ENCODE measurements at regions not wholly inside any gene's neighbourhood (a gene's known extent, or its start where the extent isn't known, plus 50 kb on each side); places are given as distances from the start of the nearest gene placed in this dataset.
"Not testable (repeated sequence)": the region's sequence is repeated elsewhere in the genome, so short reads cannot be mapped to it uniquely, and the experiment has no call there.

DNA sequence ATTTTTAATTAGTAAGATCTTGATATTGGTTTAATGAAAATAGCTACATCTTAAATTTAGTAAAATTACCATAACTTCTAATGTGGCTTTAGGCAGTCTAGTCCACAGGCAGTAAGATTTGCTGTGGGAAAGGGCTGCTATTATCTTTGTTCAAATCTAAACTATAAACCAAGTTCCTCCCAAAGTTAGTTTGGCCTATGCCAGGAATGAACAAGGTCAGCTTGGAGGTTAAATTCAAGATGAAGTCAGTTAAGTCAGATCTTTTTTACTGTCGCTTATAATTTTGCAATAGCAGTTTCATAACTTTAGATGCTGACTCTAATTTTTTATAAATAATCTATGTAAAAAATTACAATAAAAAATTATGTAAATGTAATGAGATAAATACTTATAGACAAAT is 1016.9 kb upstream of the ALCAM start:
- no peak overlapping the region for H3K4me3 ChIP-seq (replicated peaks in 1 of 3)
- H3K27me3 ChIP-seq: no peaks in the 10 kb centered on the region
- H3K27ac ChIP-seq: no peak overlapping the region
- no peaks in the 10 kb centered on the region for H3K9me3 ChIP-seq
- no peaks in the 10 kb centered on the region for H3K36me3 ChIP-seq
- no peak for DNase-seq
- WGBS, 2 donors: 88 to 90% methylated on average over 1 of the region's 1 CpG
- H3K4me1 ChIP-seq: no peaks in the 10 kb centered on the region
- intact Hi-C loops (cut with DNase I): no loop called here
- TF ChIP-seq, protein P1, sequence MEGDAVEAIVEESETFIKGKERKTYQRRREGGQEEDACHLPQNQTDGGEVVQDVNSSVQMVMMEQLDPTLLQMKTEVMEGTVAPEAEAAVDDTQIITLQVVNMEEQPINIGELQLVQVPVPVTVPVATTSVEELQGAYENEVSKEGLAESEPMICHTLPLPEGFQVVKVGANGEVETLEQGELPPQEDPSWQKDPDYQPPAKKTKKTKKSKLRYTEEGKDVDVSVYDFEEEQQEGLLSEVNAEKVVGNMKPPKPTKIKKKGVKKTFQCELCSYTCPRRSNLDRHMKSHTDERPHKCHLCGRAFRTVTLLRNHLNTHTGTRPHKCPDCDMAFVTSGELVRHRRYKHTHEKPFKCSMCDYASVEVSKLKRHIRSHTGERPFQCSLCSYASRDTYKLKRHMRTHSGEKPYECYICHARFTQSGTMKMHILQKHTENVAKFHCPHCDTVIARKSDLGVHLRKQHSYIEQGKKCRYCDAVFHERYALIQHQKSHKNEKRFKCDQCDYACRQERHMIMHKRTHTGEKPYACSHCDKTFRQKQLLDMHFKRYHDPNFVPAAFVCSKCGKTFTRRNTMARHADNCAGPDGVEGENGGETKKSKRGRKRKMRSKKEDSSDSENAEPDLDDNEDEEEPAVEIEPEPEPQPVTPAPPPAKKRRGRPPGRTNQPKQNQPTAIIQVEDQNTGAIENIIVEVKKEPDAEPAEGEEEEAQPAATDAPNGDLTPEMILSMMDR (IDR thresholded peaks at IDR 0.05): no peak
- no peak for TF ChIP-seq POLR2A (IDR thresholded peaks at IDR 0.05)

DNA sequence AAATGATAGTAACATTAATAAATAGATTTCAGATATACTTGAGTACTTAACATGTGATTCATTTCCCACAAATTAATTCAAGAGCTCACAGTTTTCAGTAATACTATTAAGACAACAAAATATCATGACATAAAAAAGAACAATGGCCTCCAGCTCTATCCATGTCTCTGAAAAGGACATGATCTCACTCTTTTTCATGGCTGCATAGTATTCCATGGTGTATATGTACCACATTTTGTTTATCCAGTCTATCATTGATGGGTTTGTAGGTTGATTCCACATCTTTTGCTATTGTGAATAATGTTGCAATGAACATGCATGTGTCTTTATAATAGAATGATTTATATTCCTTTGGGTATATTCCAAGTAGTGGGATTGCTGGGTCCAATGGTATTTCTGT is 1012.8 kb upstream of the ALCAM start:
- Histone ChIP-seq H3K4me3 (replicated peaks in 1 of 3) (no peak overlapping the region), H3K9me3 (no peaks in the 10 kb centered on the region), H3K4me1 (no peaks in the 10 kb centered on the region), H3K27me3 (no peaks in the 10 kb centered on the region), H3K36me3 (no peaks in the 10 kb centered on the region), H3K27ac (no peak overlapping the region)
- TF ChIP-seq POLR2A (IDR thresholded peaks at IDR 0.05): no peak
- TF ChIP-seq, protein P1 (IDR thresholded peaks at IDR 0.05): no peak
- no peak for DNase-seq
- intact Hi-C loops (cut with DNase I): no loop called here

DNA sequence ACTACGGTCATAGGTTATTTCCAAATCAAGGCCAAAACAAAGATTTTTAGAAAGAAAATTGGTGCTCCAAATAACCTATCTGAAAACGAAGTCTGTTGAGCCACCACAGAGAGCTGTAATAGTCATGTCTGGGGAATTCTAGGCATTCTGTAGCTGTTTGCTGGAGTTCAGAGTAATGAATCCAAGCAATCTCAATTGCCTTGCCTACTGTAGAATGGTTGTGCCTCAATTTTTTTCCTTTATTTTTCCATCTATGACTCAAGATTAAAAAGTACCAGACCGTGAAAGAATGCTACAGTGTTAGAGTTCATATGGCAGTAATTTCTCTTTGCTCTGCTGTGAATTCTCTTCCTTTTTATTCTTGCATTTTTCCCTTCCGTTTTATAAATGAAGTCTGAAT is 1007.2 kb upstream of the ALCAM start:
- intact Hi-C loops (cut with DNase I): no loop called here
- TF ChIP-seq, protein P1 (IDR thresholded peaks at IDR 0.05): no peak
- no peak for TF ChIP-seq POLR2A (IDR thresholded peaks at IDR 0.05)
- WGBS, 2 donors: 72 to 75% methylated on average over 4 of the region's 4 CpGs
- no peak for DNase-seq
- Histone ChIP-seq H3K27ac (no peak overlapping the region), H3K4me1 (no peaks in the 10 kb centered on the region), H3K4me3 (replicated peaks in 1 of 3) (no peak overlapping the region), H3K27me3 (no peaks in the 10 kb centered on the region), H3K9me3 (no peaks in the 10 kb centered on the region), H3K36me3 (no peaks in the 10 kb centered on the region)

DNA sequence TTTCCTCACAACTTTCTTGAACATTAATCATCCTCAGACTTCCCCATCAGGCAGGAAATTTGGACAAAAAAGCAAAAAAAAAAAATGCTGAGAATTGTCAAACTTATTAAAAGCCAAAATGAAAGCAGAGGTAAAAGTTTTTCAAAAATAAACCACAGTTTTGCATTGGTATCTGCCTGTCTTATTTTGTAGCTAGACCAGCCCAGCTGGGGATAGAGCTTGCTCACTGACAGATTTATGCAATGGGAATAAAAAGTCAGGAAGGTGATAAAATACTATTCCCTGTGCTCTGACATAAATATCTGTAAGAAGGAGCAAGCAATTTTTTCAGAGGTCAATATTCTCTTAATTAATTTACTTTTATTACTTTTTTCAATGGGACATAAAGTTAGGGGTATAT is 1006.7 kb upstream of the ALCAM start:
- H3K36me3 ChIP-seq: no peaks in the 10 kb centered on the region
- H3K4me3 ChIP-seq (replicated peaks in 1 of 3): no peak overlapping the region
- DNase-seq: no peak
- no peak for TF ChIP-seq POLR2A (IDR thresholded peaks at IDR 0.05)
- TF ChIP-seq, protein P1 (IDR thresholded peaks at IDR 0.05): no peak
- no peaks in the 10 kb centered on the region for H3K27me3 ChIP-seq
- intact Hi-C loops (cut with DNase I): no loop called here
- no peak overlapping the region for H3K27ac ChIP-seq
- H3K4me1 ChIP-seq: no peaks in the 10 kb centered on the region
- no peaks in the 10 kb centered on the region for H3K9me3 ChIP-seq

DNA sequence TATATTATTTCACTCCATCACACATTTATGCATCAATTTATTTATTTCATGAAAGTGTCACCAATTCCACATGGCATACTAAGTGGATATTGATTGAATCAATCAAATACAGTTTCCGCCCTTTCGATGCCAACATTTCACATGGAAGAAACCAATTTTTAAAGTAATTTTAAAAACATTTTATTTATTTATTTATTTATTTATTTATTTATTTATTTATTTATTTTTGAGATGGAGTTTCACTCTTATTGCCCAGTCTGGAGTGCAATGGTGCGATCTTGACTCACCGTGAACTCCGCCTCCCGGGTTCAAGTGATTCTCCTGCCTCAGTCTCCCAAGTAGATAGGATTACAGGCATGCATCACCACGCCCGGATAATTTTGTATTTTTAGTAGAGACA is 1005.0 kb upstream of the ALCAM start:
- DNase-seq; H3K4me1 ChIP-seq; H3K4me3 ChIP-seq (replicated peaks in 1 of 3); intact Hi-C loops (cut with DNase I); H3K27ac ChIP-seq; H3K36me3 ChIP-seq; H3K27me3 ChIP-seq; H3K9me3 ChIP-seq: not testable (repeated sequence)
- 96% methylated on average over 8 of the region's 8 CpGs for WGBS, 2 donors

DNA sequence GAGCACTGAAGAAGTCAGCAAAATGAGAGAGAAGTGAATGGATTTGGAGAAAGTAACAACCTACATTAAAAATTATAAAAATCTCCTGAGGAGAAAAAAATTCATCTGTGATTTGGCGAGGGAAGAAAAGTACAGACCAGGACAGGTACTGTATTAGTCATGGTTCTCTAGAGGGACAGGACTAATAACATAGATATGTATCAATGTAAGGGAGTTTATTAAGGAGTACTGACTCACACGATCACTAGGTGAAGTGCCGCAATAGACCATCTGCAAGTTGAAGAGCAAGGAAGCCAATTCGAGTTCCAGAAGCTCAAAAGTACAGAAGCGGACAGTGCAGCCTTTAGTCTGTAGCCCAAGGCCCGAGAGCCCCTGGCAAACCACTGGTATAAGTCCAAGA is 1004.4 kb upstream of the ALCAM start:
- no peaks in the 10 kb centered on the region for H3K36me3 ChIP-seq
- H3K4me3 ChIP-seq (replicated peaks in 1 of 3): no peak overlapping the region
- no peak for DNase-seq
- no peaks in the 10 kb centered on the region for H3K27me3 ChIP-seq
- no peak overlapping the region for H3K27ac ChIP-seq
- intact Hi-C loops (cut with DNase I): no loop called here
- H3K9me3 ChIP-seq: no peaks in the 10 kb centered on the region
- no peak for TF ChIP-seq POLR2A (IDR thresholded peaks at IDR 0.05)
- TF ChIP-seq, protein P1 (IDR thresholded peaks at IDR 0.05): no peak
- no peaks in the 10 kb centered on the region for H3K4me1 ChIP-seq
- WGBS, 2 donors: 89 to 93% methylated on average over 6 of the region's 6 CpGs
